ENCODE measurements at regions not wholly inside any gene's neighbourhood (a gene's known extent, or its start where the extent isn't known, plus 50 kb on each side); places are given as distances from the start of the nearest gene placed in this dataset.

GRCh38 chr3:177745607-177746005 lies 548.3 kb upstream of the TBL1XR1 start:
- Histone ChIP-seq H4K91ac (ENCODE audit: low read depth, low read length) (no peak overlapping the region), H3K9ac (ENCODE audit: low read length) (no peak overlapping the region), H2AK5ac (ENCODE audit: low read length) (no peak overlapping the region), H3K4me1 (ENCODE audit: control insufficient read depth in 1 of 2, insufficient read depth in 2 of 2, low read length in 2 of 2) (peaks cover 0 to 11% of the 10 kb centered on the region in 2 experiments), H3K14ac (ENCODE audit: low read length) (no peak overlapping the region), H3K4me3 (ENCODE audit: low read depth, low read length) (no peak overlapping the region), H3K79me2 (ENCODE audit: control insufficient read depth, insufficient read depth, low read length, poor library complexity) (no peaks in the 10 kb centered on the region), H2AFZ (ENCODE audit: insufficient read depth, low read length, poor library complexity) (no peak overlapping the region), H3K9me3 (ENCODE audit: insufficient read depth, low read depth, low read length) (no peaks in the 10 kb centered on the region), H2BK12ac (ENCODE audit: low read length) (no peak overlapping the region), H3K27ac (ENCODE audit: low read depth, low read length) (no peak overlapping the region), H2BK5ac (ENCODE audit: low read depth, low read length, poor library complexity) (peak overlapping the region; percentile 74), H3K36me3 (ENCODE audit: control insufficient read depth in 1 of 2, insufficient read depth in 2 of 2, low read length in 2 of 2) (no peaks in the 10 kb centered on the region), H3K23ac (ENCODE audit: low read length) (no peak overlapping the region), H3K4me2 (ENCODE audit: low read length) (no peak overlapping the region), H3K4ac (ENCODE audit: low read depth, low read length) (no peak overlapping the region), H4K12ac (ENCODE audit: low read depth, low read length) (no peak overlapping the region), H4K8ac (ENCODE audit: low read depth, low read length) (no peak overlapping the region), H3K27me3 (ENCODE audit: insufficient read depth, low read length) (no peaks in the 10 kb centered on the region), H2BK120ac (ENCODE audit: insufficient read depth, low read length, poor library complexity) (no peak overlapping the region), H3K18ac (ENCODE audit: low read length) (no peak overlapping the region), H3K79me1 (ENCODE audit: low read length) (peaks cover 4% of the 10 kb centered on the region)
- WGBS (ENCODE audit: extremely low coverage, insufficient coverage, insufficient read length), result no CpG with 5 or more reads among the region's 3 CpGs
- no peak for DNase-seq

- Histone ChIP-seq H2AFZ (ENCODE audit: insufficient read depth, low read length, poor library complexity) (no peak overlapping the region), H2AK5ac (ENCODE audit: low read length) (no peak overlapping the region), H3K27me3 (ENCODE audit: insufficient read depth, low read length) (no peaks in the 10 kb centered on the region), H3K9me3 (ENCODE audit: insufficient read depth, low read depth, low read length) (no peaks in the 10 kb centered on the region), H3K4me3 (ENCODE audit: low read depth, low read length) (no peak overlapping the region), H3K23ac (ENCODE audit: low read length) (no peak overlapping the region), H3K27ac (ENCODE audit: low read depth, low read length) (peak overlapping the region; percentile 71), H3K4ac (ENCODE audit: low read depth, low read length) (no peak overlapping the region), H2BK120ac (ENCODE audit: insufficient read depth, low read length, poor library complexity) (peak overlapping the region; percentile 53), H2BK5ac (ENCODE audit: low read depth, low read length, poor library complexity) (no peak overlapping the region), H4K12ac (ENCODE audit: low read depth, low read length) (no peak overlapping the region), H4K8ac (ENCODE audit: low read depth, low read length) (no peak overlapping the region), H4K91ac (ENCODE audit: low read depth, low read length) (no peak overlapping the region), H3K9ac (ENCODE audit: low read length) (no peak overlapping the region), H3K36me3 (ENCODE audit: control insufficient read depth in 1 of 2, insufficient read depth in 2 of 2, low read length in 2 of 2) (no peaks in the 10 kb centered on the region), H3K4me1 (ENCODE audit: control insufficient read depth in 1 of 2, insufficient read depth in 2 of 2, low read length in 2 of 2) (peaks cover 0 to 9% of the 10 kb centered on the region in 2 experiments), H3K79me1 (ENCODE audit: low read length) (peaks cover 4% of the 10 kb centered on the region), H2BK12ac (ENCODE audit: low read length) (no peak overlapping the region), H3K14ac (ENCODE audit: low read length) (no peak overlapping the region), H3K79me2 (ENCODE audit: control insufficient read depth, insufficient read depth, low read length, poor library complexity) (no peaks in the 10 kb centered on the region), H3K4me2 (ENCODE audit: low read length) (peak overlapping the region; percentile 41), H3K18ac (ENCODE audit: low read length) (no peak overlapping the region)
- peak; percentile 36 to 73 for DNase-seq
- no CpG with 5 or more reads among the region's 3 CpGs for WGBS (ENCODE audit: extremely low coverage, insufficient coverage, insufficient read length)
Measured at GRCh38 chr3:177746337-177746933, 549.2 kb upstream of the TBL1XR1 start.

GRCh38 chr3:177749836-177750235 lies 552.6 kb upstream of the TBL1XR1 start:
- Histone ChIP-seq H2AK5ac (ENCODE audit: low read length) (no peak overlapping the region), H4K8ac (ENCODE audit: low read depth, low read length) (no peak overlapping the region), H3K18ac (ENCODE audit: low read length) (no peak overlapping the region), H3K27ac (ENCODE audit: low read depth, low read length) (no peak overlapping the region), H3K27me3 (ENCODE audit: insufficient read depth, low read length) (no peaks in the 10 kb centered on the region), H3K9ac (ENCODE audit: low read length) (no peak overlapping the region), H3K79me2 (ENCODE audit: control insufficient read depth, insufficient read depth, low read length, poor library complexity) (no peaks in the 10 kb centered on the region), H2BK5ac (ENCODE audit: low read depth, low read length, poor library complexity) (no peak overlapping the region), H3K23ac (ENCODE audit: low read length) (no peak overlapping the region), H2BK12ac (ENCODE audit: low read length) (no peak overlapping the region), H4K91ac (ENCODE audit: low read depth, low read length) (no peak overlapping the region), H3K9me3 (ENCODE audit: insufficient read depth, low read depth, low read length) (peaks cover 2% of the 10 kb centered on the region), H3K14ac (ENCODE audit: low read length) (no peak overlapping the region), H4K12ac (ENCODE audit: low read depth, low read length) (no peak overlapping the region), H2AFZ (ENCODE audit: insufficient read depth, low read length, poor library complexity) (no peak overlapping the region), H3K4ac (ENCODE audit: low read depth, low read length) (no peak overlapping the region), H3K36me3 (ENCODE audit: control insufficient read depth in 1 of 2, insufficient read depth in 2 of 2, low read length in 2 of 2) (no peaks in the 10 kb centered on the region), H3K4me1 (ENCODE audit: control insufficient read depth in 1 of 2, insufficient read depth in 2 of 2, low read length in 2 of 2) (peaks cover 3 to 9% of the 10 kb centered on the region in 2 experiments), H2BK120ac (ENCODE audit: insufficient read depth, low read length, poor library complexity) (no peak overlapping the region), H3K4me2 (ENCODE audit: low read length) (no peak overlapping the region), H3K79me1 (ENCODE audit: low read length) (peaks cover 4% of the 10 kb centered on the region), H3K4me3 (ENCODE audit: low read depth, low read length) (no peak overlapping the region)
- WGBS (ENCODE audit: extremely low coverage, insufficient coverage, insufficient read length), result no CpG with 5 or more reads among the region's 1 CpG
- DNase-seq, result peak in 1 of 2 donors; percentile 60

- Histone ChIP-seq H3K36me3 (ENCODE audit: control insufficient read depth in 1 of 2, insufficient read depth in 2 of 2, low read length in 2 of 2) (no peaks in the 10 kb centered on the region), H2BK5ac (ENCODE audit: low read depth, low read length, poor library complexity) (no peak overlapping the region), H3K4me2 (ENCODE audit: low read length) (no peak overlapping the region), H2BK120ac (ENCODE audit: insufficient read depth, low read length, poor library complexity) (no peak overlapping the region), H2BK12ac (ENCODE audit: low read length) (no peak overlapping the region), H3K4me3 (ENCODE audit: low read depth, low read length) (no peak overlapping the region), H2AFZ (ENCODE audit: insufficient read depth, low read length, poor library complexity) (no peak overlapping the region), H3K27me3 (ENCODE audit: insufficient read depth, low read length) (no peaks in the 10 kb centered on the region), H3K9me3 (ENCODE audit: insufficient read depth, low read depth, low read length) (peaks cover 2% of the 10 kb centered on the region), H2AK5ac (ENCODE audit: low read length) (no peak overlapping the region), H3K4ac (ENCODE audit: low read depth, low read length) (no peak overlapping the region), H3K79me1 (ENCODE audit: low read length) (peaks cover 4% of the 10 kb centered on the region), H3K14ac (ENCODE audit: low read length) (no peak overlapping the region), H3K9ac (ENCODE audit: low read length) (no peak overlapping the region), H4K12ac (ENCODE audit: low read depth, low read length) (no peak overlapping the region), H4K91ac (ENCODE audit: low read depth, low read length) (no peak overlapping the region), H3K23ac (ENCODE audit: low read length) (no peak overlapping the region), H3K4me1 (ENCODE audit: control insufficient read depth in 1 of 2, insufficient read depth in 2 of 2, low read length in 2 of 2) (peaks cover 3 to 7% of the 10 kb centered on the region in 2 experiments), H3K18ac (ENCODE audit: low read length) (no peak overlapping the region), H3K27ac (ENCODE audit: low read depth, low read length) (no peak overlapping the region), H4K8ac (ENCODE audit: low read depth, low read length) (no peak overlapping the region), H3K79me2 (ENCODE audit: control insufficient read depth, insufficient read depth, low read length, poor library complexity) (no peaks in the 10 kb centered on the region)
- no CpG with 5 or more reads among the region's 1 CpG for WGBS (ENCODE audit: extremely low coverage, insufficient coverage, insufficient read length)
- DNase-seq, result no peak
Measured at GRCh38 chr3:177750436-177750835, 553.2 kb upstream of the TBL1XR1 start.

Data from trophoblast cell (in vitro differentiated cells and primary cell).